HEK293 (cell line): ENCODE measurements at regions not wholly inside any gene's neighbourhood (a gene's known extent, or its start where the extent isn't known, plus 50 kb on each side); places are given as distances from the start of the nearest gene placed in this dataset.

Experiments
- MZF1 ChIP-seq: fragments of 450-650 bp; formaldehyde crosslinking; IDR thresholded peaks from 2 replicates; pipeline ENCODE4 v1.5.1; 2017; ENCODE audit warnings: missing biosample characterization, missing genetic modification characterization, borderline replicate concordance
- TCF7L2 ChIP-seq: IDR thresholded peaks from 2 replicates; pipeline ENCODE4 v1.6.1; 2011; ENCODE audit warnings: low read depth, mild to moderate bottlenecking, inconsistent platforms, low read length, moderate library complexity, borderline replicate concordance
- TRIM28 ChIP-seq: IDR thresholded peaks from 2 replicates; pipeline ENCODE4 v1.6.1; 2011; ENCODE audit warnings: low read length, control low read depth, borderline replicate concordance
- WT1 ChIP-seq: fragments of 450-650 bp; formaldehyde crosslinking; IDR thresholded peaks from 2 replicates; pipeline ENCODE4 v1.5.1; 2016; ENCODE audit warnings: missing biosample characterization, missing genetic modification characterization
- YY1 ChIP-seq: fragments of 450-650 bp; formaldehyde crosslinking; IDR thresholded peaks from 2 replicates; pipeline ENCODE4 v1.5.1; 2018; ENCODE audit warnings: missing biosample characterization, missing genetic modification characterization
- ZBTB20 ChIP-seq: fragments of 450-650 bp; formaldehyde crosslinking; IDR thresholded peaks from 2 replicates; pipeline ENCODE4 v1.5.1; 2016; ENCODE audit warnings: missing biosample characterization, missing genetic modification characterization
- ZEB2 ChIP-seq: fragments of 450-650 bp; formaldehyde crosslinking; IDR thresholded peaks from 2 replicates; pipeline ENCODE4 v1.5.1; 2016; ENCODE audit warnings: missing biosample characterization, missing genetic modification characterization
- ZNF133 ChIP-seq: fragments of 450-650 bp; formaldehyde crosslinking; IDR thresholded peaks from 2 replicates; pipeline ENCODE4 v1.5.1; 2016; ENCODE audit warnings: missing biosample characterization, missing genetic modification characterization
- ZNF175 ChIP-seq: fragments of 450-650 bp; formaldehyde crosslinking; IDR thresholded peaks from 2 replicates; pipeline ENCODE4 v1.5.1; 2016; ENCODE audit warnings: missing biosample characterization, missing genetic modification characterization
- ZNF776 ChIP-seq: fragments of 450-650 bp; formaldehyde crosslinking; IDR thresholded peaks from 2 replicates; pipeline ENCODE4 v1.5.0; 2017; ENCODE audit warnings: missing biosample characterization, missing genetic modification characterization, borderline replicate concordance
- TF ChIP-seq, protein P1 (sequence below): fragments of 450-650 bp; formaldehyde crosslinking; IDR thresholded peaks from 2 replicates; pipeline ENCODE4 v1.5.1; 2016; ENCODE audit warnings: missing biosample characterization, missing genetic modification characterization
- TF ChIP-seq, protein P2 (sequence below): fragments of 450-650 bp; formaldehyde crosslinking; IDR thresholded peaks from 2 replicates; pipeline ENCODE4 v1.5.1; 2016; ENCODE audit warnings: missing biosample characterization, missing genetic modification characterization
- TF ChIP-seq, protein P3 (sequence below): fragments of 450-650 bp; formaldehyde crosslinking; IDR thresholded peaks from 2 replicates; pipeline ENCODE4 v1.5.1; 2017; ENCODE audit warnings: missing biosample characterization, mild to moderate bottlenecking, missing genetic modification characterization, moderate library complexity

DNA sequence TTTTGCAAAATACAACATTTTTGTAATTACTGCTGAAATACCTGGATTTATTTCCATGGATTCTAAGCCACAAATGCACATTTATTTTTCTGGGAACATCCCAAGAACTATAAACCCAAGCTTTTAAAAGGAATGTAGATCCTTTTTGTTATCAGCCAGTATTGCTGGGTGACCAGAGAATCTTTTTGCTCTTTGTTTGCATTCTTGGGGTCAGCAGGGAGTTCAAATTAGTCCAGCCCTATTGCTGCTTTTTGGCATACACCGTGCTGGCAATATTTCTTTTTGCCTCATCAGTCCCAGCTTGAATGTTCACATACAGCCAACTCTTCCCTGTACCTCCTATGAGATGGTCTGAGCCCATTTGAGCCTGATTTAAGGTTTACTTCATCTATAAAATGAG is 155.2 kb upstream of the CNR1 start:
- TF ChIP-seq ZBTB20, result no peak
- TF ChIP-seq, protein P1, sequence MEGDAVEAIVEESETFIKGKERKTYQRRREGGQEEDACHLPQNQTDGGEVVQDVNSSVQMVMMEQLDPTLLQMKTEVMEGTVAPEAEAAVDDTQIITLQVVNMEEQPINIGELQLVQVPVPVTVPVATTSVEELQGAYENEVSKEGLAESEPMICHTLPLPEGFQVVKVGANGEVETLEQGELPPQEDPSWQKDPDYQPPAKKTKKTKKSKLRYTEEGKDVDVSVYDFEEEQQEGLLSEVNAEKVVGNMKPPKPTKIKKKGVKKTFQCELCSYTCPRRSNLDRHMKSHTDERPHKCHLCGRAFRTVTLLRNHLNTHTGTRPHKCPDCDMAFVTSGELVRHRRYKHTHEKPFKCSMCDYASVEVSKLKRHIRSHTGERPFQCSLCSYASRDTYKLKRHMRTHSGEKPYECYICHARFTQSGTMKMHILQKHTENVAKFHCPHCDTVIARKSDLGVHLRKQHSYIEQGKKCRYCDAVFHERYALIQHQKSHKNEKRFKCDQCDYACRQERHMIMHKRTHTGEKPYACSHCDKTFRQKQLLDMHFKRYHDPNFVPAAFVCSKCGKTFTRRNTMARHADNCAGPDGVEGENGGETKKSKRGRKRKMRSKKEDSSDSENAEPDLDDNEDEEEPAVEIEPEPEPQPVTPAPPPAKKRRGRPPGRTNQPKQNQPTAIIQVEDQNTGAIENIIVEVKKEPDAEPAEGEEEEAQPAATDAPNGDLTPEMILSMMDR, result no peak
- TF ChIP-seq YY1, result no peak
- TF ChIP-seq ZEB2 (tag by site-specific recombination), result no peak
- TF ChIP-seq ZNF175 (tag by site-specific recombination), result no peak
- TF ChIP-seq, protein P2, sequence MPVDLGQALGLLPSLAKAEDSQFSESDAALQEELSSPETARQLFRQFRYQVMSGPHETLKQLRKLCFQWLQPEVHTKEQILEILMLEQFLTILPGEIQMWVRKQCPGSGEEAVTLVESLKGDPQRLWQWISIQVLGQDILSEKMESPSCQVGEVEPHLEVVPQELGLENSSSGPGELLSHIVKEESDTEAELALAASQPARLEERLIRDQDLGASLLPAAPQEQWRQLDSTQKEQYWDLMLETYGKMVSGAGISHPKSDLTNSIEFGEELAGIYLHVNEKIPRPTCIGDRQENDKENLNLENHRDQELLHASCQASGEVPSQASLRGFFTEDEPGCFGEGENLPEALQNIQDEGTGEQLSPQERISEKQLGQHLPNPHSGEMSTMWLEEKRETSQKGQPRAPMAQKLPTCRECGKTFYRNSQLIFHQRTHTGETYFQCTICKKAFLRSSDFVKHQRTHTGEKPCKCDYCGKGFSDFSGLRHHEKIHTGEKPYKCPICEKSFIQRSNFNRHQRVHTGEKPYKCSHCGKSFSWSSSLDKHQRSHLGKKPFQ (tag by site-specific recombination), result no peak
- no peak for TF ChIP-seq TRIM28
- TF ChIP-seq ZNF133 (tag by site-specific recombination), result no peak
- TF ChIP-seq, protein P3, sequence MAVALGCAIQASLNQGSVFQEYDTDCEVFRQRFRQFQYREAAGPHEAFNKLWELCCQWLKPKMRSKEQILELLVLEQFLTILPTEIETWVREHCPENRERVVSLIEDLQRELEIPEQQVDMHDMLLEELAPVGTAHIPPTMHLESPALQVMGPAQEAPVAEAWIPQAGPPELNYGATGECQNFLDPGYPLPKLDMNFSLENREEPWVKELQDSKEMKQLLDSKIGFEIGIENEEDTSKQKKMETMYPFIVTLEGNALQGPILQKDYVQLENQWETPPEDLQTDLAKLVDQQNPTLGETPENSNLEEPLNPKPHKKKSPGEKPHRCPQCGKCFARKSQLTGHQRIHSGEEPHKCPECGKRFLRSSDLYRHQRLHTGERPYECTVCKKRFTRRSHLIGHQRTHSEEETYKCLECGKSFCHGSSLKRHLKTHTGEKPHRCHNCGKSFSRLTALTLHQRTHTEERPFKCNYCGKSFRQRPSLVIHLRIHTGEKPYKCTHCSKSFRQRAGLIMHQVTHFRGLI, result no peak
- TF ChIP-seq MZF1, result no peak
- TF ChIP-seq TCF7L2, result no peak
- TF ChIP-seq ZNF776 (tag by site-specific recombination), result no peak
- TF ChIP-seq WT1, result no peak
